Body of pancreas (tissue), 4 donors: ENCODE measurements at regions not wholly inside any gene's neighbourhood (a gene's known extent, or its start where the extent isn't known, plus 50 kb on each side); places are given as distances from the start of the nearest gene placed in this dataset.

ENCODE experiments used
- CTCF ChIP-seq, 7 experiments: fragments of 450-650 bp in 4 of 7; fragments of 200-600 bp in 3 of 7; sonication (generic) in 3 of 7; IDR thresholded peaks; one replicate each; pipeline ENCODE4 v1.5.1; 2016 to 2019; ENCODE audit warnings: antibody characterized with exemption in 7 of 7
- POLR2A ChIP-seq, 3 donors: fragments of 450-650 bp; IDR thresholded peaks; one replicate each; pipeline ENCODE4 v1.6.1; 2016; ENCODE audit warnings: antibody characterized with exemption in 3 of 3, mild to moderate bottlenecking in 2 of 3

DNA sequence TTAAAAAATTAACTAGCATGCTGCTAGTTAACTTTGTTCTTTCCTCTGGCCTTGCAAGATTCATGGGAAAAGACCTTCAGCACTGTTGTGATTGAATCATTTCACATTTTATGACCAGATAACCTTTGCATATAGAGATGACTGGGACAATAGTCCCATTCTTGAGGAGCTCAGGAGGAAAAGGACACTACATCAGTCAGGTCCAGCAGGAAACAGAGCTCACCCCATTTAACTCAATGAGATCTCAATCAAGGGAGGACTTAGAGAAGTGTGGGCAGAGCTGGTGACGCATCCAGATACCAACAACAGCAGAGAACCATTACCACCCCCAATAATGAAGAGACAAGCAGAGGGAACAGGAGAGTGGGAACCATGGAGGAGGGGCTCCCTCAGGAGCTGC is 109.4 kb upstream of the GUCA2B start:
- TF ChIP-seq POLR2A (IDR thresholded peaks at IDR 0.05) (no peak), CTCF (IDR thresholded peaks at IDR 0.05) (no peak)
